ENCODE measurements at regions not wholly inside any gene's neighbourhood (a gene's known extent, or its start where the extent isn't known, plus 50 kb on each side); places are given as distances from the start of the nearest gene placed in this dataset.

DNA sequence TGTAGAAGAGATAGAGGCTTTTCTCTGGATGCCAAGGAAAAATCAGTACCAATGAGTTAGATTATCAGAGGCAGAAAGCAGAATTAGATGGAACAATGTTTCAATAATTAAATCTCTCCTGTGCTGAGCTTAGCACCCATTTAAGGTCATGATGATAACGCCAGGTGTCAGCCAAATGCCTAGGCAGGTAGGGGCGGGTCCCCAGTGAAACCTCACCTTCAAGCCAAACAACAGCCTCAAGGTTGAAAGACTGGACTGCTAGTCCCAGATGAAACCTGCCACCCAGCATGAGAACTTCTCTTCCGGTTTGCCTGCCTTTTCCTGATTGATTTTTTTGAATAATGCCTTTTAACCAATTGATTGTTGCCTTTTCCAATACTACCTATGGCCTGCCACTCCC lies 363.0 kb downstream of the PLOD2 start:
- TF ChIP-seq, protein P1, sequence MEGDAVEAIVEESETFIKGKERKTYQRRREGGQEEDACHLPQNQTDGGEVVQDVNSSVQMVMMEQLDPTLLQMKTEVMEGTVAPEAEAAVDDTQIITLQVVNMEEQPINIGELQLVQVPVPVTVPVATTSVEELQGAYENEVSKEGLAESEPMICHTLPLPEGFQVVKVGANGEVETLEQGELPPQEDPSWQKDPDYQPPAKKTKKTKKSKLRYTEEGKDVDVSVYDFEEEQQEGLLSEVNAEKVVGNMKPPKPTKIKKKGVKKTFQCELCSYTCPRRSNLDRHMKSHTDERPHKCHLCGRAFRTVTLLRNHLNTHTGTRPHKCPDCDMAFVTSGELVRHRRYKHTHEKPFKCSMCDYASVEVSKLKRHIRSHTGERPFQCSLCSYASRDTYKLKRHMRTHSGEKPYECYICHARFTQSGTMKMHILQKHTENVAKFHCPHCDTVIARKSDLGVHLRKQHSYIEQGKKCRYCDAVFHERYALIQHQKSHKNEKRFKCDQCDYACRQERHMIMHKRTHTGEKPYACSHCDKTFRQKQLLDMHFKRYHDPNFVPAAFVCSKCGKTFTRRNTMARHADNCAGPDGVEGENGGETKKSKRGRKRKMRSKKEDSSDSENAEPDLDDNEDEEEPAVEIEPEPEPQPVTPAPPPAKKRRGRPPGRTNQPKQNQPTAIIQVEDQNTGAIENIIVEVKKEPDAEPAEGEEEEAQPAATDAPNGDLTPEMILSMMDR (IDR thresholded peaks at IDR 0.05; ENCODE audit: insufficient read depth, low read depth, low read length), result no peak
- TF ChIP-seq EZH2 (IDR thresholded peaks at IDR 0.05; ENCODE audit: insufficient read depth, low read length), result no peak

All from astrocyte (in vitro differentiated cells and primary cell).